AG09319 (cell line): ENCODE measurements at regions not wholly inside any gene's neighbourhood (a gene's known extent, or its start where the extent isn't known, plus 50 kb on each side); places are given as distances from the start of the nearest gene placed in this dataset.

Experiments
- DNase-seq: peaks from one replicate; pipeline ENCODE4 v3.0.0-alpha.2; 2010; ENCODE audit warnings: low read depth; ENCODE audit errors: extremely low read depth
- TF ChIP-seq, protein P1 (sequence below): IDR thresholded peaks from 2 replicates; pipeline ENCODE4 v1.5.1; 2011; ENCODE audit warnings: low read depth, mild to moderate bottlenecking, inconsistent platforms, low read length, moderate library complexity

DNA sequence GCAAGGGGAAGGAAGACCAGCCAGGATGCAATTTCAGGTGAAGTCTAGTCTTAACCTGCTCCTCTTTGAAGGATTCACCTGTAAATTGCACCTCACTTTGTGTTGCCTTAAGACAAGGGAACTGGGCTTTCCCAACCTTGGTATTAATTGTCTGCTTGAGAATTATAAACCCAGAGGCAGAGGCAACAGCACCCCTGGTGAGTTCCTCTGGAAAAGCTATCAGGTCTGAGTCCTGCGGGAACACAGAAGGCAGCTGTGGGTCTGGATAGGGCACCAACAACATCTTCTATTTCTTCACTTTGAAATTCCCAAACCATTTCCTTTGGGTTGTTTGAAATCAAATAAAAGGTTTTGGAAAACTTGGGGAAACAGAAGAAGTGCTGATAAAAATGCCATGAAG, 109.2 kb upstream of the NPY2R start:
- DNase-seq: no peak
- TF ChIP-seq, protein P1, sequence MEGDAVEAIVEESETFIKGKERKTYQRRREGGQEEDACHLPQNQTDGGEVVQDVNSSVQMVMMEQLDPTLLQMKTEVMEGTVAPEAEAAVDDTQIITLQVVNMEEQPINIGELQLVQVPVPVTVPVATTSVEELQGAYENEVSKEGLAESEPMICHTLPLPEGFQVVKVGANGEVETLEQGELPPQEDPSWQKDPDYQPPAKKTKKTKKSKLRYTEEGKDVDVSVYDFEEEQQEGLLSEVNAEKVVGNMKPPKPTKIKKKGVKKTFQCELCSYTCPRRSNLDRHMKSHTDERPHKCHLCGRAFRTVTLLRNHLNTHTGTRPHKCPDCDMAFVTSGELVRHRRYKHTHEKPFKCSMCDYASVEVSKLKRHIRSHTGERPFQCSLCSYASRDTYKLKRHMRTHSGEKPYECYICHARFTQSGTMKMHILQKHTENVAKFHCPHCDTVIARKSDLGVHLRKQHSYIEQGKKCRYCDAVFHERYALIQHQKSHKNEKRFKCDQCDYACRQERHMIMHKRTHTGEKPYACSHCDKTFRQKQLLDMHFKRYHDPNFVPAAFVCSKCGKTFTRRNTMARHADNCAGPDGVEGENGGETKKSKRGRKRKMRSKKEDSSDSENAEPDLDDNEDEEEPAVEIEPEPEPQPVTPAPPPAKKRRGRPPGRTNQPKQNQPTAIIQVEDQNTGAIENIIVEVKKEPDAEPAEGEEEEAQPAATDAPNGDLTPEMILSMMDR: no peak

DNA sequence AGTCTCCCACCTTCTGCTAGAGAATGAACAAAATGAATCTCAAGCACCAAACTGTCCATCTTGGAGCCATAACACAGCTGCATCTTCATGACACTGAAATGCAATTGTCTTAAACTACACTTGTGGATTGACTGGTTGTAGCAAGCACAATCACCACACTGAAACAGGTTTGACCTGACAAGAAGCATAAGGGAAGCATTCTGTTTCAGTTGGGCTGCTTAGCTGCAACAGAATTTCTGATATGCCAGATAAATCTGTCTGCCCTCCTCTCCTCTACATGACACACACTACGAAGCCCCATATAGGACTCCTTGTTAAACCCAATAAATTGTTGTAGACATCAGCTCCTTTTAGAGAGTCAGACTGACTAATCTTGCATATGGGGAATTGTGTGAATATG, 101.8 kb upstream of the NPY2R start:
- DNase-seq: no peak
- TF ChIP-seq, protein P1: no peak

DNA sequence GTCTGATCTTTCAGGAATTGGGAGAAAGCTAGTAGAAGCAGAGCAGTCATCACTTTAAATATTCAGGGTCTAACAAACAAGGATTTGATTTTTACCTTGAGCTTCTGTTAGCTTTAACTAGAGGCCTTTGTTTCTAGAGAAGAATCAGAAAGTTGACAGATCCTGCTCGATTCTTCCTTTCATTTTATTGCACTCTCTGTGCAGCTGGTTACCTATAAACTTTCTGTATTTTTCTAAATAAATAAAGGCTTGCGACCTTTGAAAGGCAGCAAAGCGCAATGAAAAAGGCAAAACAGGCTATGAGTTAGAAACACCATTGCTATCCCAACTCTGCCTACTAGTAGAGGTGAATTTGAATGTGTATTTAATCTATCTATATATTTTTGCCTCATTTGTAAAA, 101.4 kb upstream of the NPY2R start:
- TF ChIP-seq, protein P1: no peak
- DNase-seq: no peak

DNA sequence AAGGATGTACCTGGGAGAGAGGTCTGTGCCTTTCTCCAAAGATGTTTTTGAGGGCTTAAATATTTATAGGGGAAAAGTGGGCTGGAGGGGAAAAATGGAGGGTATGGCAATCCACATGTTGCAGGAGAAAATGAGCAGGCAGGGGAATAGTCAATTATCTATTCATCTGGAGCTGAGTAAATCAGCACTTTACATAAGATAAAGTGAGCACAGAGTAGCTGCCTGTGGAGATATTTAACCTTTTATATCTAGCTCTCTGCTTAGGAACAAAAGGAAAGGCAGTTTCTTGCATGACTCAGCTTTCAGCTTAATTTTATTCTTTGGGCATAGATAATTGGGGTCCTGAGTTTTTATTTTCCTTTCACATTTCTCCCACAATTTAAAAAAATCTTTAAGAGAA, 93.6 kb upstream of the NPY2R start:
- DNase-seq: no peak
- TF ChIP-seq, protein P1: no peak

DNA sequence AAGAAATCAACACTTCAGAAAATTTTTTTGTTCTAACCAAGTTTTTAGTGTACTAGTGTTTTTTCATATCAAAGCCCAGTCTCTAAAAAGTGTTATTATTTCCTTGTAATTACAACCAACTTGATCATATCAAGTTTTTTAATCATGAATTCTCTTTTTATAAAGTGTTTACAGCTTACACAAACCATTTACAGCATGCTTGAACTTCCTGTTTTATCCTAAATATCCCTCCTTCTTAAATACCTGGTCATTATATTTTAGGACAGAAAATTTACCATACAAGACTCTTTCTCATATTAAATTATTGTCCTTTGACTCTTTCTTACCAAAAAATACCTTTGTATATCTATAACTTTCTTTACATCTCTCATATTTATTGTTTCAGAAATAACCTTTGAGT, 89.4 kb upstream of the NPY2R start:
- DNase-seq: no peak
- TF ChIP-seq, protein P1: no peak

DNA sequence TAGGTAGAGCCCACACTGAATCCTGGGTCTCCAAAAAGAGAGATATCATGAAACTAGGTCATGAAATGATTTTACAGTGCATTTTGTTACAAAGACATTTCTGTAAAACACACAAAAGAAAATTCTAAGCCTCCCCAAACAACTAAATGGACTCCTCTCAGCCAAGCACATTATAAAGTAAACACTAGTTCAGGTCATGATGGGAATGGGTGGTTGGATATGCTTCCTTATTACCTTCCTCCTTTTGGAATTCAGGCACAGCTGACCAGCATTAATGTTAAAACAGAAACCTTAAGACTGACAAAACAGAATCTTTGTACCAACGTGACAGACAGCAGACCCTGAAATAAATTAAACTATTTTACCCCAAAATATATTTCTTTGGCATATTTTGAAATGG, 87.9 kb upstream of the NPY2R start:
- no peak for DNase-seq
- TF ChIP-seq, protein P1: no peak

DNA sequence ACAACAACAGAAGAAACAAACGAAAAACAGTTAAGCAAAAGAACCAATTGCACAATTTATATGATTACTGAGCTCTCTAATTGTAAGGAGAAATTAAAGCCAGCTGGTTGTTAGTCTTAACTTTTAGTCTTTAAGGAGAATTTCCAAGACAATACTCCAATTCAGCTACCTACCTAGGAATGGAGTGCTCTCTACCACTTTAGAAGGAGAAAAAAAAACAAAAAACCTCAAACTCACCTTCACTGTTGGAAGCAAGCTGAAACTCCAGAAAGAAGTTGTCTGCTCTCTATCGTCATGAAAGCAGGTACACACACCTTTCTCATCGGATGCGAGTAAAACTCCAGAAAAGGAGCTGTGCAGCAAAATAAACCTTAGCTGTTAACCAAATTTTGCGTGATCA, 86.1 kb upstream of the NPY2R start:
- no peak for DNase-seq
- TF ChIP-seq, protein P1: no peak

DNA sequence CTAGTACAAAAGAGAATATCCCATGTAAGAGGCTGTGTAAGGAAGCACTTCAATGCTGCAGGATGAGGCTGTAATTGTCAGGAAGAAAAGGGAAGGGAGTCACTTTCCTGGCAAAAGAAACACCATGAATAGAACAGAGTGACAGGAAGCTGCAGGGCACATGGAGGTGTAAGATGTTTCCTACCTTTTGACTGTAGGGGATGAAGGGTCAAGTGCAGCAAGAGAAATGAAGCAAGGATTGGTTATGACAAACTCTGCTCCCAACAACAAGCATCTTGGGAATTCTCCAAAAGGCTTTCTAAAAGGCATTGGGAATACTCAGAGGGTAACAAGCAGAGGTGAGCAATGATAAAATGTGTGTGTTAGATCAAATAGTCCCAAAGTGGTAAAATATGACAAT, 74.3 kb upstream of the NPY2R start:
- DNase-seq: no peak
- TF ChIP-seq, protein P1: no peak
